ENCODE measurements at regions not wholly inside any gene's neighbourhood (a gene's known extent, or its start where the extent isn't known, plus 50 kb on each side); places are given as distances from the start of the nearest gene placed in this dataset.
"Not testable (repeated sequence)": the region's sequence is repeated elsewhere in the genome, so short reads cannot be mapped to it uniquely, and the experiment has no call there.

- Histone ChIP-seq H3K36me3 (no peaks in the 10 kb centered on the region), H3K4me3 (no peak overlapping the region), H3K27ac (no peak overlapping the region), H3K4me1 (no peaks in the 10 kb centered on the region), H3K9me3 (no peaks in the 10 kb centered on the region), H3K27me3 (no peaks in the 10 kb centered on the region)
- TF ChIP-seq, protein P1, sequence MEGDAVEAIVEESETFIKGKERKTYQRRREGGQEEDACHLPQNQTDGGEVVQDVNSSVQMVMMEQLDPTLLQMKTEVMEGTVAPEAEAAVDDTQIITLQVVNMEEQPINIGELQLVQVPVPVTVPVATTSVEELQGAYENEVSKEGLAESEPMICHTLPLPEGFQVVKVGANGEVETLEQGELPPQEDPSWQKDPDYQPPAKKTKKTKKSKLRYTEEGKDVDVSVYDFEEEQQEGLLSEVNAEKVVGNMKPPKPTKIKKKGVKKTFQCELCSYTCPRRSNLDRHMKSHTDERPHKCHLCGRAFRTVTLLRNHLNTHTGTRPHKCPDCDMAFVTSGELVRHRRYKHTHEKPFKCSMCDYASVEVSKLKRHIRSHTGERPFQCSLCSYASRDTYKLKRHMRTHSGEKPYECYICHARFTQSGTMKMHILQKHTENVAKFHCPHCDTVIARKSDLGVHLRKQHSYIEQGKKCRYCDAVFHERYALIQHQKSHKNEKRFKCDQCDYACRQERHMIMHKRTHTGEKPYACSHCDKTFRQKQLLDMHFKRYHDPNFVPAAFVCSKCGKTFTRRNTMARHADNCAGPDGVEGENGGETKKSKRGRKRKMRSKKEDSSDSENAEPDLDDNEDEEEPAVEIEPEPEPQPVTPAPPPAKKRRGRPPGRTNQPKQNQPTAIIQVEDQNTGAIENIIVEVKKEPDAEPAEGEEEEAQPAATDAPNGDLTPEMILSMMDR (IDR thresholded peaks at IDR 0.05) = no peak
- intact Hi-C loops (cut with DNase I) = no loop called here
- no peak for DNase-seq (ENCODE audit: low spot score in 2 of 2)
Measured at GRCh38 chr21:28174701-28175100, 818.0 kb downstream of the LTN1 start.

DNA sequence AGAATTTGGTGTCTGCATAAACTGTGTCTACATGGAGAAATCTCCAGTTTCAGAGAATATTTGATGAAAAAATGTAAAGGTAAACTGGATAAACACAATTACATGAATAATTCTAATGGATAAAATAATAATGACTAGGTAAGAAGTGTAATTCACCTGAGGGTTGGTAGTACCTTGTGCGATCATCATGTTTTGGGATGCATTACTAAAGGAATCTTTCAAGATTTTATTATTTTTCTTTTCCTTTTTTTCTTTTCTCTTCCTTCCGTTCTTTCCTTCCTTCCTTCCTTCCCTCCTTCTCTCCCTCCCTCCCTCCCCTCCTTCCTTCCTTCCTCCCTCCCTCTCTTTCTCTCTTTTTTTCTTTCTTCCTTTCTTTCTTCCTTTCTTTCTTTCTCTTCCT lies 818.7 kb downstream of the LTN1 start:
- H3K4me1 ChIP-seq = no peaks in the 10 kb centered on the region
- no peak overlapping the region for H3K4me3 ChIP-seq
- intact Hi-C loops (cut with DNase I) = no loop called here
- no peak for DNase-seq (ENCODE audit: low spot score in 2 of 2)
- H3K27ac ChIP-seq = no peak overlapping the region
- H3K36me3 ChIP-seq = no peaks in the 10 kb centered on the region
- TF ChIP-seq, protein P1 (IDR thresholded peaks at IDR 0.05) = no peak
- H3K9me3 ChIP-seq = no peaks in the 10 kb centered on the region
- no peaks in the 10 kb centered on the region for H3K27me3 ChIP-seq

GRCh38 chr21:28172376-28172775 lies 820.3 kb downstream of the LTN1 start:
- H3K36me3 ChIP-seq = no peaks in the 10 kb centered on the region

DNA sequence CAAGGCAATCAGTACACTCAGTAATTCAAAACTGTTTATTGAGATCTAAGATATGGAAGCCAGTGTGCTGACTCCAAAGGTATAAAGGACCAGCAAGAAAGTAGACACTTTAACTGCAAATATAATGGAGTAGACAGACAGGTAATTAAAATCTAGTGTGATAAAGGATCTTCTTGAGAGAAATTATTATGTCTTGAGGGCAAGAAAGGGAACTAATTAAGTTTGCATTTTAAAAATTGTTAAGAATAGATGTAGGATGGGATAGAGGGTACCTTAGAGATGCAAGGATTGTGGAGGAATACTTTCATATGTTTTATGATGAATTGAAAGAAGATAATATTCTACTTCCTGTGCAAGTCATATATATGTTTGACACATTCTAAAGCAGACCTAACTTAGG lies 825.3 kb downstream of the LTN1 start:
- TF ChIP-seq, protein P1 (IDR thresholded peaks at IDR 0.05) = no peak
- no peaks in the 10 kb centered on the region for H3K36me3 ChIP-seq
- intact Hi-C loops (cut with DNase I) = no loop called here
- no peaks in the 10 kb centered on the region for H3K4me1 ChIP-seq
- no peaks in the 10 kb centered on the region for H3K9me3 ChIP-seq
- no peaks in the 10 kb centered on the region for H3K27me3 ChIP-seq
- no peak for DNase-seq (ENCODE audit: low spot score in 2 of 2)
- H3K27ac ChIP-seq = no peak overlapping the region
- no peak overlapping the region for H3K4me3 ChIP-seq

More at GRCh38 chr21:28172376-28172775, 820.3 kb downstream of the LTN1 start:
- DNase-seq (ENCODE audit: low spot score in 2 of 2) = no peak
- Histone ChIP-seq H3K4me3 (no peak overlapping the region), H3K4me1 (no peaks in the 10 kb centered on the region), H3K9me3 (no peaks in the 10 kb centered on the region), H3K27me3 (no peaks in the 10 kb centered on the region), H3K27ac (no peak overlapping the region)
- intact Hi-C loops (cut with DNase I) = no loop called here
- TF ChIP-seq, protein P1 (IDR thresholded peaks at IDR 0.05) = no peak

DNA sequence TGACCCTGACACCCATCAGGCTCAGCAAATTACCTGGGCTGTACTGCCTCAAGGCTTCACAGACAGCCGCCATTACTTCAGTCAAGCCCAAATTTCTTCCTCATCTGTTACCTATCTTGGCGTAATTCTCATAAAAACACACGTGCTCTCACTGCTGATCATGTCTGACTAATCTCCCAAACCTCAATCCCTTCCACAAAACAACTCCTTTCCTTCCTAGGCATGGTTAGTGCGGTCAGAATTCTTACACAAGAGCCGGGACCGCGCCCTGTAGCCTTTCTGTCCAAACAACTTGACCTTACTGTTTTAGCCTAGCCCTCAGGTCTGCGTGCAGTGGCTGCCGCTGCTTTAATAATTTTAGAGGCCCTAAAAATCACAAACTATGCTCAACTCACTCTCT lies 828.2 kb downstream of the LTN1 start:
- H3K4me1 ChIP-seq; H3K4me3 ChIP-seq; H3K9me3 ChIP-seq; intact Hi-C loops (cut with DNase I); H3K36me3 ChIP-seq; H3K27ac ChIP-seq; DNase-seq (ENCODE audit: low spot score in 2 of 2); H3K27me3 ChIP-seq: not testable (repeated sequence)

DNA sequence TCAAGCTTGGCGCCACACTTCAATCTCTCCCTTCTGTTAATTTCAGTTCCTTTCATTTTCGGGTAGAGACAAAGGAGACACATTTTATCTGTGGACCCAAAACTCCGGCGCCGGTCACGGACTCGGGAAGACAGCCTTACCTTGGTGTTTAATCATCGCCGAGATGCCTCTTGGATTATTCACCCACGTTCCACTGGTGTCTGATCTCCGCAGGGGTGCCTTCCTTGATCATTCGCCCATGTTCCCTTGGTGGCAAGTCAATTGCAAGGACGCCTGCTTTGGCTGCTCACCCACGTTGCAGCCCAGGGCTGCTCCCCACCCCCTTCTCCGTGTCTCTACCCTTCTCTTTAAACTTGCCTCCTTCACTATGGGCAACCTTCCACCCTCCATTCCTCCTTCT lies 830.6 kb downstream of the LTN1 start:
- H3K27ac ChIP-seq; H3K4me3 ChIP-seq; H3K27me3 ChIP-seq; H3K36me3 ChIP-seq; DNase-seq (ENCODE audit: low spot score in 2 of 2); H3K4me1 ChIP-seq; H3K9me3 ChIP-seq; intact Hi-C loops (cut with DNase I): not testable (repeated sequence)

GRCh38 chr21:28160378-28160777 lies 832.3 kb downstream of the LTN1 start:
- no peak overlapping the region for H3K4me3 ChIP-seq
- no peaks in the 10 kb centered on the region for H3K4me1 ChIP-seq
- no peak for DNase-seq (ENCODE audit: low spot score in 2 of 2)
- TF ChIP-seq, protein P1 (IDR thresholded peaks at IDR 0.05) = no peak
- H3K9me3 ChIP-seq = no peaks in the 10 kb centered on the region
- no peaks in the 10 kb centered on the region for H3K36me3 ChIP-seq
- no peaks in the 10 kb centered on the region for H3K27me3 ChIP-seq
- intact Hi-C loops (cut with DNase I) = no loop called here
- H3K27ac ChIP-seq = no peak overlapping the region
